Femur (tissue), 1 donor: ENCODE measurements at regions not wholly inside any gene's neighbourhood (a gene's known extent, or its start where the extent isn't known, plus 50 kb on each side); places are given as distances from the start of the nearest gene placed in this dataset.

Experiments
- DNase-seq: peaks from one replicate; pipeline ENCODE4 v3.0.0-alpha.2; 2017

GRCh38 chr2:138106606-138107005, 142.3 kb downstream of the HNMT start:
- DNase-seq = no peak

GRCh38 chr2:138107288-138107687, 143.0 kb downstream of the HNMT start:
- no peak for DNase-seq

- no peak for DNase-seq
These were observed 146.3 kb downstream of the HNMT start for GRCh38 chr2:138110453-138111083.

GRCh38 chr2:138112536-138112935, 148.3 kb downstream of the HNMT start:
- DNase-seq = no peak

- DNase-seq = no peak
These were observed 149.7 kb downstream of the HNMT start for GRCh38 chr2:138113871-138114525.

GRCh38 chr2:138115666-138116065, 151.4 kb downstream of the HNMT start:
- no peak for DNase-seq

GRCh38 chr2:138116456-138116855, 152.2 kb downstream of the HNMT start:
- no peak for DNase-seq

GRCh38 chr2:138121666-138122661, 157.7 kb downstream of the HNMT start:
- no peak for DNase-seq

GRCh38 chr2:138122891-138123290, 158.6 kb downstream of the HNMT start:
- DNase-seq = no peak

- no peak for DNase-seq
These were observed 159.5 kb downstream of the HNMT start for GRCh38 chr2:138123741-138124140.

- DNase-seq = no peak
These were observed 160.2 kb downstream of the HNMT start for GRCh38 chr2:138124521-138124920.

GRCh38 chr2:138125306-138126288, 161.3 kb downstream of the HNMT start:
- DNase-seq = no peak

- DNase-seq = no peak
These were observed 167.8 kb downstream of the HNMT start for GRCh38 chr2:138132108-138132507.

- DNase-seq = no peak
These were observed 173.7 kb downstream of the HNMT start for GRCh38 chr2:138137949-138138348.

- DNase-seq = no peak
These were observed 183.5 kb downstream of the HNMT start for GRCh38 chr2:138147796-138148195.

GRCh38 chr2:138155304-138155703, 191.0 kb downstream of the HNMT start:
- no peak for DNase-seq

- DNase-seq = no peak
These were observed 193.1 kb downstream of the HNMT start for GRCh38 chr2:138157372-138157771.

- no peak for DNase-seq
These were observed 206.2 kb downstream of the HNMT start for GRCh38 chr2:138170485-138170884.

- DNase-seq = no peak
These were observed 207.0 kb downstream of the HNMT start for GRCh38 chr2:138171244-138171643.

- DNase-seq = no peak
These were observed 210.8 kb downstream of the HNMT start for GRCh38 chr2:138175066-138175465.

GRCh38 chr2:138176862-138177439, 212.7 kb downstream of the HNMT start:
- DNase-seq = no peak

- no peak for DNase-seq
These were observed 213.4 kb downstream of the HNMT start for GRCh38 chr2:138177693-138178092.
